H1 (cell line): ENCODE measurements at regions not wholly inside any gene's neighbourhood (a gene's known extent, or its start where the extent isn't known, plus 50 kb on each side); places are given as distances from the start of the nearest gene placed in this dataset.

ENCODE experiments used
- CTCF ChIA-PET: fragments of 300-600 bp; sonication (Branson Sonifier 250); formaldehyde crosslinking; loops from one replicate; lab custom pipeline; 2021; ENCODE audit not compliant: partially characterized antibody; lab: Charles Lee
- POLR2A ChIA-PET: fragments of 300-600 bp; sonication (Branson Sonifier 250); formaldehyde crosslinking; loops from one replicate; lab custom pipeline; 2021; ENCODE audit warnings: inconsistent platforms; ENCODE audit not compliant: partially characterized antibody; lab: Charles Lee
- DNase-seq, 2 experiments: peaks; one replicate each; pipeline versions ENCODE4 v3.0.0 to v3.0.0-alpha.2; 2010 to 2022; ENCODE audit warnings: low spot score in 2 of 2, low read depth in 1 of 2, mixed read lengths in 1 of 2
- FAIRE-seq: peaks from 2 replicates; lab custom pipeline; 2011; peaks lifted over from hg19 to GRCh38; lab: Jason Lieb, UNC
- H2AFZ ChIP-seq: 2 replicates; pipeline ENCODE4 v1.8.1; 2012; ENCODE audit warnings: low read length, inconsistent platforms
- H2AK5ac ChIP-seq: 2 replicates; pipeline ENCODE4 v1.6.1; 2013; ENCODE audit warnings: low read depth, low read length
- H2BK120ac ChIP-seq: replicated peaks from 2 replicates; pipeline ENCODE3; 2013; ENCODE audit warnings: low read depth, low read length, inconsistent platforms
- H2BK12ac ChIP-seq: 2 replicates; pipeline ENCODE4 v1.6.1; 2013; ENCODE audit warnings: low read depth, low read length
- H2BK15ac ChIP-seq: 2 replicates; pipeline ENCODE4 v1.6.1; 2013; ENCODE audit warnings: low read length
- H2BK20ac ChIP-seq: 2 replicates; pipeline ENCODE4 v1.6.1; 2013; ENCODE audit warnings: low read length
- H2BK5ac ChIP-seq: 2 replicates; pipeline ENCODE4 v1.6.1; 2013; ENCODE audit warnings: low read depth, low read length
- H3K14ac ChIP-seq: 2 replicates; pipeline ENCODE4 v1.6.1; 2013; ENCODE audit warnings: inconsistent platforms; ENCODE audit not compliant: insufficient read length
- H3K18ac ChIP-seq: 2 replicates; pipeline ENCODE4 v1.6.1; 2013; ENCODE audit warnings: low read length; ENCODE audit errors: extremely low read depth
- H3K23ac ChIP-seq: 2 replicates; pipeline ENCODE4 v1.6.1; 2013; ENCODE audit warnings: inconsistent platforms; ENCODE audit not compliant: insufficient read length
- H3K23me2 ChIP-seq: 2 replicates; pipeline ENCODE4 v1.6.1; 2013; ENCODE audit warnings: low read depth, low read length
- H3K27ac ChIP-seq: 2 replicates; pipeline ENCODE4 v1.6.1; 2011; ENCODE audit warnings: low read depth, low read length, inconsistent platforms
- H3K27me3 ChIP-seq, 4 experiments: replicated peaks in 1 of 4; 1 replicate in 1 of 4; 2 replicates in 3 of 4; pipeline versions ENCODE4 v1.6.1 to v1.8.1; 2011 to 2013; ENCODE audit warnings: low read length in 3 of 4, mild to moderate bottlenecking in 3 of 4, inconsistent platforms in 2 of 4, mixed read lengths in 2 of 4, moderate library complexity in 1 of 4; ENCODE audit not compliant: control insufficient read depth in 3 of 4, insufficient read depth in 3 of 4; ENCODE audit errors: extremely low read depth in 1 of 4
- H3K36me3 ChIP-seq, 4 experiments: 2 replicates each; pipeline versions ENCODE4 v1.6.1 to v1.8.1; 2011 to 2013; ENCODE audit warnings: mild to moderate bottlenecking in 4 of 4, low read length in 3 of 4, moderate library complexity in 2 of 4, control low read depth in 1 of 4, inconsistent platforms in 1 of 4; ENCODE audit not compliant: insufficient read depth in 4 of 4, control insufficient read depth in 2 of 4
- H3K4ac ChIP-seq: replicated peaks from 2 replicates; pipeline ENCODE3; 2013; ENCODE audit warnings: low read length, low read depth, mixed read lengths, inconsistent platforms; ENCODE audit not compliant: insufficient read length
- H3K4me1 ChIP-seq, 4 experiments: replicated peaks in 1 of 4; 1 replicate in 1 of 4; 2 replicates in 3 of 4; pipeline versions ENCODE4 v1.6.1 to v1.8.1; 2011 to 2013; ENCODE audit warnings: low read length in 3 of 4, inconsistent platforms in 2 of 4, mixed read lengths in 1 of 4; ENCODE audit not compliant: insufficient read depth in 4 of 4, control insufficient read depth in 3 of 4
- H3K4me2 ChIP-seq, 2 experiments: 2 replicates each; pipeline versions ENCODE4 v1.6.1 to v1.8.1; 2011 to 2013; ENCODE audit warnings: low read depth in 2 of 2, low read length in 2 of 2, control low read depth in 1 of 2, inconsistent platforms in 1 of 2, mild to moderate bottlenecking in 1 of 2; ENCODE audit not compliant: insufficient read depth in 1 of 2
- H3K4me3 ChIP-seq, 4 experiments: fragments of 200-600, 300-600 bp in 1 of 4; sonication (generic), shearing (Covaris generic), sonication (Bioruptor Twin) in 1 of 4; 2 replicates each; pipeline versions ENCODE4 v1.5.1 to v1.8.1; 2011 to 2016; ENCODE audit warnings: low read length in 4 of 4, low read depth in 3 of 4, control low read depth in 2 of 4, inconsistent platforms in 2 of 4, mild to moderate bottlenecking in 2 of 4, mixed read lengths in 1 of 4, moderate library complexity in 1 of 4; ENCODE audit not compliant: insufficient read depth in 2 of 4; ENCODE audit errors: extremely low read depth in 1 of 4
- H3K56ac ChIP-seq: replicated peaks from 2 replicates; pipeline ENCODE3; 2013; ENCODE audit warnings: low read depth, mild to moderate bottlenecking, mixed read lengths, low read length, inconsistent platforms; ENCODE audit not compliant: insufficient read length
- H3K79me1 ChIP-seq: 2 replicates; pipeline ENCODE4 v1.6.1; 2013; ENCODE audit warnings: low read depth, low read length, control low read depth
- H3K79me2 ChIP-seq, 2 experiments: 2 replicates each; pipeline versions ENCODE4 v1.6.1 to v1.8.1; 2012 to 2013; ENCODE audit warnings: low read length in 2 of 2, mild to moderate bottlenecking in 2 of 2, inconsistent platforms in 1 of 2; ENCODE audit not compliant: insufficient read depth in 2 of 2, control insufficient read depth in 1 of 2
- H3K9ac ChIP-seq, 4 experiments: replicated peaks in 1 of 4; 1 replicate in 1 of 4; 2 replicates in 3 of 4; pipeline versions ENCODE4 v1.6.1 to v1.8.1; 2011 to 2013; ENCODE audit warnings: low read depth in 3 of 4, low read length in 3 of 4, control low read depth in 2 of 4, mild to moderate bottlenecking in 2 of 4, moderate library complexity in 2 of 4, inconsistent platforms in 1 of 4; ENCODE audit errors: extremely low read depth in 1 of 4
- H3K9me3 ChIP-seq, 2 experiments: 2 replicates each; pipeline versions ENCODE4 v1.6.1 to v1.8.1; 2012 to 2013; ENCODE audit warnings: mild to moderate bottlenecking in 2 of 2, moderate library complexity in 2 of 2, control low read depth in 1 of 2, inconsistent platforms in 1 of 2, low read depth in 1 of 2, low read length in 1 of 2, mixed read lengths in 1 of 2; ENCODE audit not compliant: insufficient read depth in 2 of 2
- H4K20me1 ChIP-seq, 2 experiments: replicated peaks in 1 of 2; 2 replicates each; pipeline versions ENCODE3 to v1.8.1; 2011 to 2013; ENCODE audit warnings: inconsistent platforms in 2 of 2, low read length in 2 of 2, mild to moderate bottlenecking in 1 of 2; ENCODE audit not compliant: insufficient read depth in 2 of 2, control insufficient read depth in 1 of 2
- H4K5ac ChIP-seq: 2 replicates; pipeline ENCODE4 v1.6.1; 2013; ENCODE audit warnings: low read length, low read depth, mixed read lengths, inconsistent platforms; ENCODE audit not compliant: insufficient read length
- H4K8ac ChIP-seq: 2 replicates; pipeline ENCODE4 v1.8.0; 2013; ENCODE audit warnings: mild to moderate bottlenecking, moderate library complexity, low read length, inconsistent platforms; ENCODE audit not compliant: insufficient read depth; ENCODE audit errors: extremely low read depth
- H4K91ac ChIP-seq: replicated peaks from 2 replicates; pipeline ENCODE3; 2013; ENCODE audit warnings: low read length, mixed read lengths, inconsistent platforms; ENCODE audit not compliant: insufficient read length
- ASH2L ChIP-seq: fragments of 200-600, 300-600 bp; sonication (generic); IDR thresholded peaks from one replicate; pipeline ENCODE4 v1.7.1; 2017; ENCODE audit warnings: low read length
- BCL11A ChIP-seq, 2 experiments: IDR thresholded peaks; one replicate each; pipeline ENCODE4 v1.6.1; 2011; ENCODE audit warnings: low read depth in 2 of 2, low read length in 2 of 2, mild to moderate bottlenecking in 2 of 2
- CBX8 ChIP-seq: fragments of 300-800, 300-1000 bp; sonication (generic); IDR thresholded peaks from 2 replicates; pipeline ENCODE4 v1.7.1; 2016; ENCODE audit warnings: low read depth, low read length, borderline replicate concordance
- GTF2F1 ChIP-seq: IDR thresholded peaks from 2 replicates; pipeline ENCODE4 v1.6.1; 2012; ENCODE audit warnings: low read depth, low read length, improper control_type of control experiment, borderline replicate concordance
- PHF8 ChIP-seq: fragments of 200-600 bp; sonication (generic); conservative IDR thresholded peaks from 2 replicates; pipeline ENCODE4 v1.7.1; 2012; ENCODE audit warnings: low read depth, mild to moderate bottlenecking, inconsistent platforms, low read length, moderate library complexity
- RAD21 ChIP-seq, 2 experiments: IDR thresholded peaks in 1 of 2; conservative IDR thresholded peaks in 1 of 2; 2 replicates each; pipeline ENCODE4 v1.6.1; 2011; ENCODE audit warnings: low read depth in 2 of 2, low read length in 2 of 2, improper control_type of control experiment in 1 of 2, inconsistent platforms in 1 of 2, mild to moderate bottlenecking in 1 of 2, moderate library complexity in 1 of 2
- RXRA ChIP-seq: IDR thresholded peaks from 2 replicates; pipeline ENCODE4 v1.6.1; 2011; ENCODE audit warnings: low read depth, mild to moderate bottlenecking, low read length, moderate library complexity; ENCODE audit not compliant: insufficient read depth
- SIN3A ChIP-seq, 2 experiments: IDR thresholded peaks in 1 of 2; conservative IDR thresholded peaks in 1 of 2; 2 replicates each; pipeline ENCODE4 v1.6.1; 2011 to 2012; ENCODE audit warnings: low read length in 2 of 2, improper control_type of control experiment in 1 of 2, low read depth in 1 of 2, mild to moderate bottlenecking in 1 of 2
- SIRT6 ChIP-seq: IDR thresholded peaks from one replicate; pipeline ENCODE4 v1.7.1; 2012; ENCODE audit warnings: low read length, inconsistent platforms
- TAF1 ChIP-seq: IDR thresholded peaks from 2 replicates; pipeline ENCODE4 v1.6.1; 2011; ENCODE audit warnings: mild to moderate bottlenecking, low read depth, low read length
- TAF7 ChIP-seq: optimal IDR thresholded peaks from 2 replicates; pipeline ENCODE3; 2011; ENCODE audit warnings: low read depth, mild to moderate bottlenecking, inconsistent platforms, low read length, moderate library complexity, borderline replicate concordance
- YY1 ChIP-seq: IDR thresholded peaks from 2 replicates; pipeline ENCODE4 v1.6.1; 2011; ENCODE audit warnings: low read depth, mild to moderate bottlenecking, low read length
- WGBS, 2 experiments: shearing (Covaris generic) in 1 of 2; methylation state at CpG; one replicate each; pipeline versions ENCODE4 v1.1.6 to v1.1.7; 2013 to 2015; ENCODE audit warnings: low lambda C conversion rate in 2 of 2, mixed read lengths in 2 of 2, inconsistent platforms in 1 of 2, low coverage in 1 of 2, missing lambda C conversion rate in 1 of 2; ENCODE audit not compliant: insufficient replicate concordance in 2 of 2, insufficient coverage in 1 of 2, insufficient read length in 1 of 2; ENCODE audit errors: extremely low coverage in 1 of 2, missing lambda C conversion rate in 1 of 2; 5-methylcytosine and 5-hydroxymethylcytosine counted together
- TF ChIP-seq, protein P1 (sequence below): IDR thresholded peaks from 2 replicates; pipeline ENCODE4 v1.6.1; 2012; ENCODE audit warnings: inconsistent platforms
- TF ChIP-seq, protein P2 (sequence below): IDR thresholded peaks from 2 replicates; pipeline ENCODE4 v1.6.1; 2011; ENCODE audit warnings: low read depth, mild to moderate bottlenecking, low read length; ENCODE audit not compliant: insufficient read depth

DNA sequence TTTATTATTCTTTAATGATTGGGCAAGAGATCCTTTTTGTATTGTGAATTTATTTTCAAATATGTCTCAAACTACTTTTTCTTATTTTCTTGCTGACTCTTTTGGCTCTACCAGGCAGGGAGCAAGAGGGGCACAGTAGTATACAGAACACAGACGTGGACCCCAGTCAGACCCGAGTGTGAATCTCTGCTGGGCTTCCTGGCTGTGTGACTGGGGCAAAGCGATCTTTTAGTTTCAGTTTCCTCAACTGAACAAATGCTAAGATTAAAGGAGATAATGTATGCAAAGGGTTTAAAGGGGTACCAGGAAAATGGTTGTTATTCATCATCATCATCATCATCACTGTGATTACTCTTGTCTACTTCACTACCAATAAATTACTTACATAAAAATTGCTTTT, 317.5 kb downstream of the HIVEP2 start:
- Histone ChIP-seq H3K4me1 (no peaks in the 10 kb centered on the region), H3K23ac (no peak overlapping the region), H3K9me3 (no peaks in the 10 kb centered on the region), H2BK12ac (no peak overlapping the region), H3K4me2 (no peak overlapping the region), H2BK120ac (no peak overlapping the region), H4K8ac (no peak overlapping the region), H4K20me1 (no peaks in the 10 kb centered on the region), H3K4me3 (no peak overlapping the region), H3K14ac (no peak overlapping the region), H3K79me2 (no peaks in the 10 kb centered on the region), H3K18ac (no peak overlapping the region), H3K27ac (no peak overlapping the region), H3K36me3 (no peaks in the 10 kb centered on the region), H3K56ac (no peak overlapping the region), H2BK15ac (no peak overlapping the region), H3K9ac (no peak overlapping the region), H4K91ac (no peak overlapping the region), H3K23me2 (no peaks in the 10 kb centered on the region), H2BK5ac (no peak overlapping the region), H3K4ac (no peak overlapping the region), H3K79me1 (no peaks in the 10 kb centered on the region), H2BK20ac (no peak overlapping the region), H3K27me3 (no peaks in the 10 kb centered on the region), H2AFZ (no peak overlapping the region), H2AK5ac (no peak overlapping the region), H4K5ac (no peak overlapping the region)
- POLR2A ChIA-PET: no interaction called here
- WGBS, 2 experiments: 90% methylated on average over 3 of the region's 3 CpGs; no CpG with 5 or more reads in 1 of the 2 experiments
- CTCF ChIA-PET: interaction anchor here (1.9 kb wide), 1 partner anchor 61 kb away, joined by 4 read pairs; no protein-coding TSS in a partner anchor
- DNase-seq: no peak
- no peak for FAIRE-seq
- no peak for TF ChIP-seq SIRT6
- TF ChIP-seq GTF2F1: no peak
- TF ChIP-seq YY1: no peak
- no peak for TF ChIP-seq TAF7
- TF ChIP-seq, protein P1, sequence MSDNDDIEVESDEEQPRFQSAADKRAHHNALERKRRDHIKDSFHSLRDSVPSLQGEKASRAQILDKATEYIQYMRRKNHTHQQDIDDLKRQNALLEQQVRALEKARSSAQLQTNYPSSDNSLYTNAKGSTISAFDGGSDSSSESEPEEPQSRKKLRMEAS: no peak
- no peak for TF ChIP-seq TAF1
- TF ChIP-seq BCL11A (IDR thresholded peaks at IDR 0.05; ENCODE audit: low read depth in 2 of 2, low read length in 2 of 2): no peak
- no peak for TF ChIP-seq ASH2L
- no peak for TF ChIP-seq PHF8
- no peak for TF ChIP-seq RXRA
- TF ChIP-seq CBX8: no peak
- no peak for TF ChIP-seq SIN3A (conservative IDR thresholded peaks at IDR 0.05 in 1 of 2, IDR thresholded peaks at IDR 0.05 in 1 of 2; ENCODE audit: low read depth in 1 of 2, low read length in 2 of 2)
- TF ChIP-seq RAD21 (IDR thresholded peaks at IDR 0.05 in 1 of 2, conservative IDR thresholded peaks at IDR 0.05 in 1 of 2; ENCODE audit: low read depth in 2 of 2, low read length in 2 of 2): no peak
- TF ChIP-seq, protein P2, sequence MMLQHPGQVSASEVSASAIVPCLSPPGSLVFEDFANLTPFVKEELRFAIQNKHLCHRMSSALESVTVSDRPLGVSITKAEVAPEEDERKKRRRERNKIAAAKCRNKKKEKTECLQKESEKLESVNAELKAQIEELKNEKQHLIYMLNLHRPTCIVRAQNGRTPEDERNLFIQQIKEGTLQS: no peak
